ENCODE measurements at regions not wholly inside any gene's neighbourhood (a gene's known extent, or its start where the extent isn't known, plus 50 kb on each side); places are given as distances from the start of the nearest gene placed in this dataset.

DNA sequence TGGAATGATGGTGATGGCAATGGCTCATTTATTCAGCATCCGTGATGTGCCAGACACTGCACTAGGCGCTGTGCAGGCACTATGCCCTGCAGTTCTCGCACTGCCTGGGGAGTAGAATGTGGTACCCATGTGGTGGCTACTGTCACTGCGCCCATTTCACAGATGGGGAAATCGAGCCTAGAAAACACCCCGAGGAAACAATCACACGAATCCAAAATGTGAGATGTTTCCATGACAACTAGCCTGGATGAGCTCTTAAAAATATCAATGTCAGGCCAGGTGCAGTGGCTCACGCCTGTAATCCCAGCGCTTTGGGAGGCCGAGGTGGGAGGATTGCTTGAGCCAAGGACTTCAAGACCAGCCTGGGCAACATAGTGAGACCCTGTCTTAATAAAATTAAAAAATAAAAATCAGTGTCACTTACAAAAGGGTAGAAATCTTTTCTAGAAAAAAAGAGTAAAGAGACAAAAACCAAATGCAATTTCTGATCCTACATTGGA is 57.9 kb upstream of the TNRC6A start:
- 88% methylated on average over 10 of the region's 10 CpGs for WGBS (ENCODE audit: insufficient coverage, insufficient replicate concordance, low lambda C conversion rate, missing lambda C conversion rate)
- BruUV-seq (replicated peaks): no TSS peak
- Histone ChIP-seq H2AFZ (ENCODE audit: control insufficient read depth, low read depth, low read length) (no peak overlapping the region), H3K9ac (ENCODE audit: control insufficient read depth, insufficient read depth, low read length) (no peak overlapping the region), H3K27ac (ENCODE audit: control insufficient read depth, insufficient read depth) (no peak overlapping the region), H4K20me1 (ENCODE audit: control insufficient read depth, insufficient read depth) (no peaks in the 10 kb centered on the region), H3K4me2 (ENCODE audit: control insufficient read depth, insufficient read depth) (no peak overlapping the region), H3K79me2 (ENCODE audit: control insufficient read depth, insufficient read depth, low read length) (no peaks in the 10 kb centered on the region), H3K36me3 (ENCODE audit: control insufficient read depth in 2 of 2, insufficient read depth in 2 of 2, low read length in 1 of 2) (no peaks in the 10 kb centered on the region), H3K4me1 (ENCODE audit: control insufficient read depth, insufficient read depth, low read length) (peaks cover 17% of the 10 kb centered on the region), H3K4me3 (no peak overlapping the region), H3K9me3 (replicated peaks; ENCODE audit: control insufficient read depth, insufficient read depth, low read length) (no peaks in the 10 kb centered on the region), H3K27me3 (replicated peaks in 1 of 2; ENCODE audit: control insufficient read depth in 2 of 2, insufficient read depth in 2 of 2, low read length in 1 of 2) (no peaks in the 10 kb centered on the region)
- ChIA-PET CTCF (no interaction called here), RAD21 (ENCODE audit: unreplicated experiment) (no interaction called here), POLR2A (interaction anchor here (0.6 kb wide), 1 partner anchor 181 kb away, joined by 5 read pairs; no protein-coding TSS in a partner anchor), SMC1A (ENCODE audit: uncharacterized antibody, unreplicated experiment) (no interaction called here)
- TF ChIP-seq ZNF384 (IDR thresholded peaks at IDR 0.05; ENCODE audit: borderline replicate concordance, low read depth, low read length) (no peak), EED (IDR thresholded peaks at IDR 0.05; ENCODE audit: low read depth) (no peak), DPF2 (IDR thresholded peaks at IDR 0.05) (no peak), RB1 (IDR thresholded peaks at IDR 0.05; ENCODE audit: borderline replicate concordance) (no peak), KDM1A (IDR thresholded peaks at IDR 0.05; ENCODE audit: borderline replicate concordance) (no peak), SREBF2 (IDR thresholded peaks at IDR 0.05; ENCODE audit: low read length) (no peak), ZBED1 (IDR thresholded peaks at IDR 0.05; ENCODE audit: borderline replicate concordance) (no peak), MXI1 (IDR thresholded peaks at IDR 0.05; ENCODE audit: low read depth, low read length) (no peak), PAX8 (IDR thresholded peaks at IDR 0.05) (no peak), TARDBP (IDR thresholded peaks at IDR 0.05; ENCODE audit: borderline replicate concordance) (no peak)
- TF ChIP-seq, protein P1, sequence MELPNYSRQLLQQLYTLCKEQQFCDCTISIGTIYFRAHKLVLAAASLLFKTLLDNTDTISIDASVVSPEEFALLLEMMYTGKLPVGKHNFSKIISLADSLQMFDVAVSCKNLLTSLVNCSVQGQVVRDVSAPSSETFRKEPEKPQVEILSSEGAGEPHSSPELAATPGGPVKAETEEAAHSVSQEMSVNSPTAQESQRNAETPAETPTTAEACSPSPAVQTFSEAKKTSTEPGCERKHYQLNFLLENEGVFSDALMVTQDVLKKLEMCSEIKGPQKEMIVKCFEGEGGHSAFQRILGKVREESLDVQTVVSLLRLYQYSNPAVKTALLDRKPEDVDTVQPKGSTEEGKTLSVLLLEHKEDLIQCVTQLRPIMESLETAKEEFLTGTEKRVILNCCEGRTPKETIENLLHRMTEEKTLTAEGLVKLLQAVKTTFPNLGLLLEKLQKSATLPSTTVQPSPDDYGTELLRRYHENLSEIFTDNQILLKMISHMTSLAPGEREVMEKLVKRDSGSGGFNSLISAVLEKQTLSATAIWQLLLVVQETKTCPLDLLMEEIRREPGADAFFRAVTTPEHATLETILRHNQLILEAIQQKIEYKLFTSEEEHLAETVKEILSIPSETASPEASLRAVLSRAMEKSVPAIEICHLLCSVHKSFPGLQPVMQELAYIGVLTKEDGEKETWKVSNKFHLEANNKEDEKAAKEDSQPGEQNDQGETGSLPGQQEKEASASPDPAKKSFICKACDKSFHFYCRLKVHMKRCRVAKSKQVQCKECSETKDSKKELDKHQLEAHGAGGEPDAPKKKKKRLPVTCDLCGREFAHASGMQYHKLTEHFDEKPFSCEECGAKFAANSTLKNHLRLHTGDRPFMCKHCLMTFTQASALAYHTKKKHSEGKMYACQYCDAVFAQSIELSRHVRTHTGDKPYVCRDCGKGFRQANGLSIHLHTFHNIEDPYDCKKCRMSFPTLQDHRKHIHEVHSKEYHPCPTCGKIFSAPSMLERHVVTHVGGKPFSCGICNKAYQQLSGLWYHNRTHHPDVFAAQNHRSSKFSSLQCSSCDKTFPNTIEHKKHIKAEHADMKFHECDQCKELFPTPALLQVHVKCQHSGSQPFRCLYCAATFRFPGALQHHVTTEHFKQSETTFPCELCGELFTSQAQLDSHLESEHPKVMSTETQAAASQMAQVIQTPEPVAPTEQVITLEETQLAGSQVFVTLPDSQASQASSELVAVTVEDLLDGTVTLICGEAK (IDR thresholded peaks at IDR 0.05; ENCODE audit: borderline replicate concordance): no peak
- TF ChIP-seq, protein P2, sequence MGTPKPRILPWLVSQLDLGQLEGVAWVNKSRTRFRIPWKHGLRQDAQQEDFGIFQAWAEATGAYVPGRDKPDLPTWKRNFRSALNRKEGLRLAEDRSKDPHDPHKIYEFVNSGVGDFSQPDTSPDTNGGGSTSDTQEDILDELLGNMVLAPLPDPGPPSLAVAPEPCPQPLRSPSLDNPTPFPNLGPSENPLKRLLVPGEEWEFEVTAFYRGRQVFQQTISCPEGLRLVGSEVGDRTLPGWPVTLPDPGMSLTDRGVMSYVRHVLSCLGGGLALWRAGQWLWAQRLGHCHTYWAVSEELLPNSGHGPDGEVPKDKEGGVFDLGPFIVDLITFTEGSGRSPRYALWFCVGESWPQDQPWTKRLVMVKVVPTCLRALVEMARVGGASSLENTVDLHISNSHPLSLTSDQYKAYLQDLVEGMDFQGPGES (IDR thresholded peaks at IDR 0.05): no peak
- TF ChIP-seq, protein P3, sequence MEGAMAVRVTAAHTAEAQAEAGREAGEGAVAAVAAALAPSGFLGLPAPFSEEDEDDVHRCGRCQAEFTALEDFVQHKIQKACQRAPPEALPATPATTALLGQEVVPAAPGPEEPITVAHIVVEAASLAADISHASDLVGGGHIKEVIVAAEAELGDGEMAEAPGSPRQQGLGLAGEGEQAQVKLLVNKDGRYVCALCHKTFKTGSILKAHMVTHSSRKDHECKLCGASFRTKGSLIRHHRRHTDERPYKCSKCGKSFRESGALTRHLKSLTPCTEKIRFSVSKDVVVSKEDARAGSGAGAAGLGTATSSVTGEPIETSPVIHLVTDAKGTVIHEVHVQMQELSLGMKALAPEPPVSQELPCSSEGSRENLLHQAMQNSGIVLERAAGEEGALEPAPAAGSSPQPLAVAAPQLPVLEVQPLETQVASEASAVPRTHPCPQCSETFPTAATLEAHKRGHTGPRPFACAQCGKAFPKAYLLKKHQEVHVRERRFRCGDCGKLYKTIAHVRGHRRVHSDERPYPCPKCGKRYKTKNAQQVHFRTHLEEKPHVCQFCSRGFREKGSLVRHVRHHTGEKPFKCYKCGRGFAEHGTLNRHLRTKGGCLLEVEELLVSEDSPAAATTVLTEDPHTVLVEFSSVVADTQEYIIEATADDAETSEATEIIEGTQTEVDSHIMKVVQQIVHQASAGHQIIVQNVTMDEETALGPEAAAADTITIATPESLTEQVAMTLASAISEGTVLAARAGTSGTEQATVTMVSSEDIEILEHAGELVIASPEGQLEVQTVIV (IDR thresholded peaks at IDR 0.05; ENCODE audit: borderline replicate concordance, partially characterized antibody): no peak
- FAIRE-seq (no peak), DNase-seq (ENCODE audit: low read depth, low spot score) (no peak), ATAC-seq (no peak)
- in situ Hi-C loops (cut with MboI): no loop called here
- intact Hi-C loops (cut with micrococcal nuclease; ENCODE audit: unreplicated experiment): no loop called here

Measured in GM12878 (cell line).